GDM1 (cell line): ENCODE measurements at regions not wholly inside any gene's neighbourhood (a gene's known extent, or its start where the extent isn't known, plus 50 kb on each side); places are given as distances from the start of the nearest gene placed in this dataset.

Source experiments
- DNase-seq: peaks from one replicate; lab custom pipeline; 2025; lab: John Stamatoyannopoulos, UW

GRCh38 chr2:240208631-240209211 is 68.3 kb upstream of the OTOS start:
- no peak for DNase-seq

GRCh38 chr2:240209493-240209892 is 69.0 kb upstream of the OTOS start:
- no peak for DNase-seq

GRCh38 chr2:240210198-240210965 is 69.9 kb upstream of the OTOS start:
- no peak for DNase-seq

- no peak for DNase-seq
Observed at GRCh38 chr2:240211096-240211495, 70.6 kb upstream of the OTOS start.

- no peak for DNase-seq
Observed at GRCh38 chr2:240211598-240212424, 71.4 kb upstream of the OTOS start.

GRCh38 chr2:240212425-240213225 is 72.2 kb upstream of the OTOS start:
- DNase-seq: no peak

- DNase-seq: no peak
Observed at GRCh38 chr2:240213226-240213475, 72.7 kb upstream of the OTOS start.

- no peak for DNase-seq
Observed at GRCh38 chr2:240213476-240214421, 73.3 kb upstream of the OTOS start.

- DNase-seq: no peak
Observed at GRCh38 chr2:240214790-240215675, 74.6 kb upstream of the OTOS start.

GRCh38 chr2:240215676-240216051 is 75.2 kb upstream of the OTOS start:
- DNase-seq: no peak

GRCh38 chr2:240216167-240216566 is 75.7 kb upstream of the OTOS start:
- no peak for DNase-seq

GRCh38 chr2:240217431-240218301 is 77.2 kb upstream of the OTOS start:
- no peak for DNase-seq

GRCh38 chr2:240219208-240219890 is 78.9 kb upstream of the OTOS start:
- DNase-seq: no peak

- no peak for DNase-seq
Observed at GRCh38 chr2:240220371-240220770, 79.9 kb upstream of the OTOS start.

GRCh38 chr2:240223631-240224030 is 83.2 kb upstream of the OTOS start:
- DNase-seq: no peak

- DNase-seq: no peak
Observed at GRCh38 chr2:240224676-240225075, 84.2 kb upstream of the OTOS start.

GRCh38 chr2:240225131-240225530 is 84.7 kb upstream of the OTOS start:
- DNase-seq: no peak

GRCh38 chr2:240225660-240226475 is 85.4 kb upstream of the OTOS start:
- DNase-seq: no peak
